ENCODE measurements at regions not wholly inside any gene's neighbourhood (a gene's known extent, or its start where the extent isn't known, plus 50 kb on each side); places are given as distances from the start of the nearest gene placed in this dataset.

DNA sequence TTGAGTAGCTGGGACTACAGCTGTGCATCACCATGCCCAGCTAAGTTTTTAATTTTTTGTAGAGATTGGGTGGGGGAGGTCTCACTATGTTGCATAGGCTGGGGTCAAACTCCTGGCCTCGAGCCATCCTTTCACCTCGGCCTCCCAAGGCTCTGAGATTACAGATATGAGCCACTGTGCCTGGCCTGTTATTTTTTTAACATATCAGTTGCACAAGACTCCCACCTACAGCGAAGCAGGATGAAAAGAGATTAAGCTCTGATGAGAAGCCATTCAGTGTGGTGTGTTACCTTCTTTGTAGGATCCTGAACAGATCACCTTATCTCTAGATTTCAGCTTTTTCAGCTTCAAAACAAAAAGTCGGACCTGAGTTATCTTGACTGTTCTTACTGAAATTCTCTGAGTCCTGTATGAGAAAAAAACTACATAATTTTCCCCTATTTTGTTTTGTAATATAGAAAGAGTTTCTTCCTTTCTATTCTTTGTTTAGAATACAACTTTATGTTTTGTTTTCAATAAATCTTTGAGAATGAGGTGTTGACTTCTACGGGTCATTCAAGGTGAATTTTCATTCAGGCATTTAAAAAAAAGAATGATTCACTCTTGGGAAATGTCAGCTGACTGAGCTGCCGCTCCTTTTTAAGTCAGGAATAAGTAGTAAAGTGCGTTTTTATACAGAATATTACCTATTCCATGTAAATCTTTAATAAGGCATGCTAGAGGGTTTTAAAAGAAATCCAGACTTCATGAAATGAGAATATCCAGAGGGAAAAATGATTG is 134.6 kb downstream of the ARSF start:
- TF ChIP-seq, protein P1, sequence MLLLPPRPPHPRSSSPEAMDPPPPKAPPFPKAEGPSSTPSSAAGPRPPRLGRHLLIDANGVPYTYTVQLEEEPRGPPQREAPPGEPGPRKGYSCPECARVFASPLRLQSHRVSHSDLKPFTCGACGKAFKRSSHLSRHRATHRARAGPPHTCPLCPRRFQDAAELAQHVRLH (CRISPR knock-in tag; IDR thresholded peaks at IDR 0.05; ENCODE audit: borderline replicate concordance, low read depth) = no peak
- TF ChIP-seq, protein P2, sequence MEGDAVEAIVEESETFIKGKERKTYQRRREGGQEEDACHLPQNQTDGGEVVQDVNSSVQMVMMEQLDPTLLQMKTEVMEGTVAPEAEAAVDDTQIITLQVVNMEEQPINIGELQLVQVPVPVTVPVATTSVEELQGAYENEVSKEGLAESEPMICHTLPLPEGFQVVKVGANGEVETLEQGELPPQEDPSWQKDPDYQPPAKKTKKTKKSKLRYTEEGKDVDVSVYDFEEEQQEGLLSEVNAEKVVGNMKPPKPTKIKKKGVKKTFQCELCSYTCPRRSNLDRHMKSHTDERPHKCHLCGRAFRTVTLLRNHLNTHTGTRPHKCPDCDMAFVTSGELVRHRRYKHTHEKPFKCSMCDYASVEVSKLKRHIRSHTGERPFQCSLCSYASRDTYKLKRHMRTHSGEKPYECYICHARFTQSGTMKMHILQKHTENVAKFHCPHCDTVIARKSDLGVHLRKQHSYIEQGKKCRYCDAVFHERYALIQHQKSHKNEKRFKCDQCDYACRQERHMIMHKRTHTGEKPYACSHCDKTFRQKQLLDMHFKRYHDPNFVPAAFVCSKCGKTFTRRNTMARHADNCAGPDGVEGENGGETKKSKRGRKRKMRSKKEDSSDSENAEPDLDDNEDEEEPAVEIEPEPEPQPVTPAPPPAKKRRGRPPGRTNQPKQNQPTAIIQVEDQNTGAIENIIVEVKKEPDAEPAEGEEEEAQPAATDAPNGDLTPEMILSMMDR (CRISPR knock-in tag; IDR thresholded peaks at IDR 0.05) = no peak
- TF ChIP-seq FOXK1 (CRISPR knock-in tag; IDR thresholded peaks at IDR 0.05; ENCODE audit: borderline replicate concordance, low read depth) = no peak
- TF ChIP-seq, protein P3, sequence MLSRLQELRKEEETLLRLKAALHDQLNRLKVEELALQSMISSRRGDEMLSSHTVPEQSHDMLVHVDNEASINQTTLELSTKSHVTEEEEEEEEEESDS (CRISPR knock-in tag; IDR thresholded peaks at IDR 0.05; ENCODE audit: borderline replicate concordance) = no peak
- no peak for TF ChIP-seq SP4 (CRISPR knock-in tag; IDR thresholded peaks at IDR 0.05)
- TF ChIP-seq, protein P4, sequence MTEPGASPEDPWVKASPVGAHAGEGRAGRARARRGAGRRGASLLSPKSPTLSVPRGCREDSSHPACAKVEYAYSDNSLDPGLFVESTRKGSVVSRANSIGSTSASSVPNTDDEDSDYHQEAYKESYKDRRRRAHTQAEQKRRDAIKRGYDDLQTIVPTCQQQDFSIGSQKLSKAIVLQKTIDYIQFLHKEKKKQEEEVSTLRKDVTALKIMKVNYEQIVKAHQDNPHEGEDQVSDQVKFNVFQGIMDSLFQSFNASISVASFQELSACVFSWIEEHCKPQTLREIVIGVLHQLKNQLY (CRISPR knock-in tag; IDR thresholded peaks at IDR 0.05) = no peak
- TF ChIP-seq GABPA (IDR thresholded peaks at IDR 0.05; ENCODE audit: low read depth, low read length) = no peak
- TF ChIP-seq GABPA (CRISPR knock-in tag; IDR thresholded peaks at IDR 0.05; ENCODE audit: low read depth) = no peak
